WTC11 (cell line): ENCODE measurements at regions not wholly inside any gene's neighbourhood (a gene's known extent, or its start where the extent isn't known, plus 50 kb on each side); places are given as distances from the start of the nearest gene placed in this dataset.

Experiments used
- ATAC-seq: fragments of 200-7000 bp; cut with Tn5 transposase; 2 replicates; pipeline ENCODE4 v1.10.0; 2021; ENCODE audit warnings: mild to moderate bottlenecking, moderate library complexity
- CTCF ChIA-PET: fragments of 300-600 bp; sonication (Branson Sonifier 250); formaldehyde crosslinking; loops from one replicate; lab custom pipeline; 2021; ENCODE audit warnings: antibody characterized with exemption; lab: Charles Lee
- POLR2A ChIA-PET: fragments of 350-600 bp; sonication (Branson Sonifier 250); formaldehyde crosslinking; loops from one replicate; lab custom pipeline; 2021; ENCODE audit warnings: antibody characterized with exemption; lab: Charles Lee
- DNase-seq: peaks from one replicate; pipeline ENCODE4 v3.0.0; 2021; ENCODE audit warnings: low spot score
- H3K27ac Mint-ChIP-seq: 2 replicates; pipeline ENCODE4 v1.8.0; 2021; ENCODE audit warnings: mixed read lengths
- H3K27me3 Mint-ChIP-seq: 2 replicates; pipeline ENCODE4 v1.8.0; 2021; ENCODE audit warnings: low read depth, mild to moderate bottlenecking, moderate library complexity, mixed read lengths
- H3K36me3 Mint-ChIP-seq: 2 replicates; pipeline ENCODE4 v1.8.0; 2021; ENCODE audit warnings: mixed read lengths
- H3K4me1 Mint-ChIP-seq: 2 replicates; pipeline ENCODE4 v1.8.0; 2022; ENCODE audit warnings: mixed read lengths
- H3K4me3 Mint-ChIP-seq: 2 replicates; pipeline ENCODE4 v1.8.0; 2021; ENCODE audit warnings: mild to moderate bottlenecking, moderate library complexity, mixed read lengths
- H3K9me3 Mint-ChIP-seq: 2 replicates; pipeline ENCODE4 v1.8.0; 2021; ENCODE audit warnings: mixed read lengths
- CREB1 ChIP-seq: sonication (generic); formaldehyde crosslinking; IDR thresholded peaks from 2 replicates; pipeline ENCODE4 v1.8.0; 2023; ENCODE audit warnings: mild to moderate bottlenecking, missing genetic modification reagents
- CREM ChIP-seq: sonication (generic); formaldehyde crosslinking; IDR thresholded peaks from 2 replicates; pipeline ENCODE4 v1.8.1; 2022; ENCODE audit warnings: mild to moderate bottlenecking, missing genetic modification reagents, moderate library complexity
- CTCF ChIP-seq: fragments of 200-600 bp; IDR thresholded peaks from 2 replicates; pipeline ENCODE4 v1.8.0; 2022; ENCODE audit warnings: antibody characterized with exemption
- HMGA2 ChIP-seq: fragments of 250-450 bp; sonication (Bioruptor Pico); IDR thresholded peaks from 2 replicates; pipeline ENCODE4 v1.4.0; 2021; ENCODE audit warnings: mild to moderate bottlenecking, moderate library complexity
- JAZF1 ChIP-seq: fragments of 250-450 bp; sonication (Bioruptor Pico); IDR thresholded peaks from 2 replicates; pipeline ENCODE4 v1.9.0; 2021; ENCODE audit warnings: moderate library complexity, mild to moderate bottlenecking, inconsistent platforms
- JUN ChIP-seq: sonication (generic); formaldehyde crosslinking; IDR thresholded peaks from 2 replicates; pipeline ENCODE4 v1.8.0; 2023; ENCODE audit warnings: mild to moderate bottlenecking, missing genetic modification reagents
- MLX ChIP-seq: sonication (generic); formaldehyde crosslinking; IDR thresholded peaks from 2 replicates; pipeline ENCODE4 v1.8.1; 2023; ENCODE audit warnings: mild to moderate bottlenecking, missing genetic modification reagents, moderate library complexity
- NFE2L1 ChIP-seq: sonication (generic); formaldehyde crosslinking; IDR thresholded peaks from 2 replicates; pipeline ENCODE4 v1.8.1; 2023; ENCODE audit warnings: missing genetic modification reagents
- NR3C1 ChIP-seq: sonication (generic); formaldehyde crosslinking; conservative IDR thresholded peaks from 2 replicates; pipeline ENCODE4 v1.8.1; 2023; ENCODE audit warnings: low read depth, mild to moderate bottlenecking, missing genetic modification reagents
- SMAD3 ChIP-seq: sonication (generic); formaldehyde crosslinking; IDR thresholded peaks from 2 replicates; pipeline ENCODE4 v1.8.0; 2022; ENCODE audit warnings: missing genetic modification reagents, mild to moderate bottlenecking, borderline replicate concordance
- SOX15 ChIP-seq: fragments of 250-450 bp; sonication (Bioruptor Pico); IDR thresholded peaks from 2 replicates; pipeline ENCODE4 v1.9.0; 2021; ENCODE audit warnings: mild to moderate bottlenecking
- STAT6 ChIP-seq: sonication (generic); formaldehyde crosslinking; conservative IDR thresholded peaks from 2 replicates; pipeline ENCODE4 v1.8.1; 2023; ENCODE audit warnings: mild to moderate bottlenecking, low read depth, missing genetic modification reagents, moderate library complexity
- TEAD1 ChIP-seq: sonication (generic); formaldehyde crosslinking; IDR thresholded peaks from 2 replicates; pipeline ENCODE4 v1.8.0; 2022; ENCODE audit warnings: mild to moderate bottlenecking, missing genetic modification reagents
- USF2 ChIP-seq: sonication (generic); formaldehyde crosslinking; IDR thresholded peaks from 2 replicates; pipeline ENCODE4 v1.8.1; 2023; ENCODE audit warnings: mild to moderate bottlenecking, missing genetic modification reagents, moderate library complexity
- ZNF219 ChIP-seq: sonication (generic); formaldehyde crosslinking; IDR thresholded peaks from 2 replicates; pipeline ENCODE4 v1.8.0; 2023; ENCODE audit warnings: missing genetic modification reagents, mild to moderate bottlenecking, borderline replicate concordance
- ZNF512 ChIP-seq: sonication (generic); formaldehyde crosslinking; IDR thresholded peaks from 2 replicates; pipeline ENCODE4 v1.8.1; 2022; ENCODE audit warnings: missing genetic modification reagents, borderline replicate concordance

- Mint-ChIP-seq H3K27ac (no peak overlapping the region), H3K27me3 (no peaks in the 10 kb centered on the region), H3K9me3 (peaks cover 15% of the 10 kb centered on the region; the same call in 1 of the 2 replicates), H3K4me3 (no peak overlapping the region), H3K4me1 (peaks cover 3% of the 10 kb centered on the region), H3K36me3 (no peaks in the 10 kb centered on the region)
- CTCF ChIA-PET = no interaction called here
- POLR2A ChIA-PET = no interaction called here
- TF ChIP-seq JAZF1 (CRISPR knock-in tag) = no peak
- no peak for TF ChIP-seq STAT6 (CRISPR knock-in tag)
- TF ChIP-seq NR3C1 (CRISPR knock-in tag) = no peak
- no peak for TF ChIP-seq TEAD1 (CRISPR knock-in tag)
- peak; percentile 45 for TF ChIP-seq USF2 (CRISPR knock-in tag)
- TF ChIP-seq CREM (CRISPR knock-in tag) = no peak
- TF ChIP-seq CTCF = no peak
- TF ChIP-seq JUN (CRISPR knock-in tag) = no peak
- ATAC-seq = no peak
- DNase-seq = no peak
Measured at GRCh38 chr4:84171871-84172270, 327.2 kb downstream of the NKX6-1 start.

- no peaks in the 10 kb centered on the region for H3K27me3 Mint-ChIP-seq
- ChIA-PET POLR2A (no interaction called here), CTCF (interaction anchor here (0.6 to 1.5 kb wide), 16 partner anchors 9 to 883 kb away, joined by 3 to 10 read pairs (median 3); partner anchors contain the start of gene COQ2)
- H3K9me3 Mint-ChIP-seq = no peaks in the 10 kb centered on the region
- no peak overlapping the region for H3K4me3 Mint-ChIP-seq
- peaks cover 6% of the 10 kb centered on the region for H3K4me1 Mint-ChIP-seq
- no peak for TF ChIP-seq HMGA2 (CRISPR knock-in tag)
- no peak for TF ChIP-seq NFE2L1 (CRISPR knock-in tag)
- TF ChIP-seq USF2 (CRISPR knock-in tag) = no peak
- TF ChIP-seq SOX15 = no peak
- TF ChIP-seq CREM (CRISPR knock-in tag) = no peak
- TF ChIP-seq CTCF = no peak
- no peak for TF ChIP-seq MLX
- no peak for TF ChIP-seq SMAD3 (CRISPR knock-in tag)
- TF ChIP-seq ZNF512 = no peak
- TF ChIP-seq ZNF219 (CRISPR knock-in tag) = no peak
- no peak for TF ChIP-seq STAT6 (CRISPR knock-in tag)
- no peak for TF ChIP-seq CREB1 (CRISPR knock-in tag)
- TF ChIP-seq, all 79 proteins: peak for 0
- peak; percentile 22 for DNase-seq
- no peaks in the 10 kb centered on the region for H3K36me3 Mint-ChIP-seq
- H3K27ac Mint-ChIP-seq = no peak overlapping the region
- peak; percentile 99 for ATAC-seq
Measured at GRCh38 chr4:84167564-84167963, 331.5 kb downstream of the NKX6-1 start.
